Esophagus muscularis mucosa (tissue), 4 donors: ENCODE measurements at regions not wholly inside any gene's neighbourhood (a gene's known extent, or its start where the extent isn't known, plus 50 kb on each side); places are given as distances from the start of the nearest gene placed in this dataset.

Experiments used
- CTCF ChIP-seq, 3 experiments: fragments of 200-600 bp in 2 of 3; fragments of 450-650 bp in 1 of 3; sonication (generic) in 2 of 3; IDR thresholded peaks; one replicate each; pipeline ENCODE4 v1.5.1; 2017 to 2019; ENCODE audit warnings: antibody characterized with exemption in 3 of 3, mild to moderate bottlenecking in 2 of 3, moderate library complexity in 1 of 3
- EP300 ChIP-seq: sonication (generic); formaldehyde crosslinking; IDR thresholded peaks from one replicate; pipeline ENCODE4 v1.6.1; 2017; ENCODE audit warnings: antibody characterized with exemption
- POLR2A ChIP-seq: fragments of 450-650 bp; IDR thresholded peaks from one replicate; pipeline ENCODE4 v1.6.1; 2017; ENCODE audit warnings: antibody characterized with exemption, moderate library complexity, mild to moderate bottlenecking, low read depth
- POLR2AphosphoS5 ChIP-seq, 2 donors: sonication (generic); formaldehyde crosslinking; IDR thresholded peaks; one replicate each; pipeline ENCODE4 v1.6.1; 2017; ENCODE audit warnings: antibody characterized with exemption in 2 of 2

- TF ChIP-seq CTCF (IDR thresholded peaks at IDR 0.05), result no peak
- no peak for TF ChIP-seq POLR2A
- no peak for TF ChIP-seq POLR2AphosphoS5 (IDR thresholded peaks at IDR 0.05)
- TF ChIP-seq EP300, result no peak
Measured at GRCh38 chr21:29486306-29486807, 187.6 kb downstream of the BACH1 start.
